ENCODE measurements at regions not wholly inside any gene's neighbourhood (a gene's known extent, or its start where the extent isn't known, plus 50 kb on each side); places are given as distances from the start of the nearest gene placed in this dataset.
"Not testable (repeated sequence)": the region's sequence is repeated elsewhere in the genome, so short reads cannot be mapped to it uniquely, and the experiment has no call there.

DNA sequence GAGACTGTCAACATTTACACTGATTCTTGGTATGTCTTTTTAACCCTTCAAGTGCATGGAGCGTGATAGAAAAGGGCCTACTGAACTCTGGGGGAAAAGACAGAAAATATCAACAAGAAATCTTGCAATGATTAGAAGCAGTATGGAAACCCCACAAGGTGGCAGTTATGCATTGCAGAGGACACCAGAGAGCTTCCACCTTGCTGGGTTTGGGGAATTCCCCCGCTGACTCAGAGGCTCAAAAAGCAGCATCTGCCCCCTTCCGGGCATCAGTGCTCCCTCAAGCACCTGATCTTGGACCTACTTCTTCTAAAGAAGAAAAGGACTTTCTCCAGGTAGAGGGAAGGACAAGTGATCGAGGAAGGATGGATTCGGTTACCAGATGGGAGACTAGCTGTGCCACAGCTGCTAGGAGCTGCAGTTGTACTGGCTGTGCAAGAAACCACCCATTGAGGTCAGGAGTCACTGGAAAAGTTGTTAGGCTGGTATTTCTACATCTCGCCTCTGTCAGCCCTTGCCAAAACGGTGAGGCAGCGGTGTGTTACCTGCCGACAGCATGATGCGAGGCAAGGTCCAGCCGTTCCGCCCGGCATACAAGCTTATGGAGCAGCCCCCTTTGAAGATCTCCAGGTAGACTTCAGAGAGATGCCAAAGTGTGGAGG, 102.8 kb upstream of the OSBPL11 start:
- DNase-seq: not testable (repeated sequence)

DNA sequence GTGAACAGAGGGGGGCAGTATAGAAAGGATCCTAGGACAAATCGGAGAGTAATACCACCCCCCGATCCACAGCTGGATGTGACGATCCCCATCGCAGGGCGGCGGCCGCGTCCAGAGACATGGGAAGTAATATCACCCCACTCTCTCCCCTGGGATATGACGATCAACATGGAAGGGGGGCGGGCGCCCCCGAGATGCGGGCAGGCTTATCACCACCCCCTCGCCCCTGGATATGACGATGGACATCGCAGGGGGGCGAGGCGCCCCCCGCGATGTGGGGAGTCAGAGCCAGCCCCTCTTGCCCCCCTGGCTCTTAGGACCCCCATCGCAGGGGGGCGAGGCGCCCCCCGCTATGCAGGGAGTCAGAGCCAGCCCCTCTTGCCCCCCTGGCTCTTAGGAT, 120.4 kb upstream of the OSBPL11 start:
- no peak for DNase-seq

- DNase-seq: not testable (repeated sequence)
These were observed 136.9 kb upstream of the OSBPL11 start for GRCh38 chr3:125732151-125732550.

DNA sequence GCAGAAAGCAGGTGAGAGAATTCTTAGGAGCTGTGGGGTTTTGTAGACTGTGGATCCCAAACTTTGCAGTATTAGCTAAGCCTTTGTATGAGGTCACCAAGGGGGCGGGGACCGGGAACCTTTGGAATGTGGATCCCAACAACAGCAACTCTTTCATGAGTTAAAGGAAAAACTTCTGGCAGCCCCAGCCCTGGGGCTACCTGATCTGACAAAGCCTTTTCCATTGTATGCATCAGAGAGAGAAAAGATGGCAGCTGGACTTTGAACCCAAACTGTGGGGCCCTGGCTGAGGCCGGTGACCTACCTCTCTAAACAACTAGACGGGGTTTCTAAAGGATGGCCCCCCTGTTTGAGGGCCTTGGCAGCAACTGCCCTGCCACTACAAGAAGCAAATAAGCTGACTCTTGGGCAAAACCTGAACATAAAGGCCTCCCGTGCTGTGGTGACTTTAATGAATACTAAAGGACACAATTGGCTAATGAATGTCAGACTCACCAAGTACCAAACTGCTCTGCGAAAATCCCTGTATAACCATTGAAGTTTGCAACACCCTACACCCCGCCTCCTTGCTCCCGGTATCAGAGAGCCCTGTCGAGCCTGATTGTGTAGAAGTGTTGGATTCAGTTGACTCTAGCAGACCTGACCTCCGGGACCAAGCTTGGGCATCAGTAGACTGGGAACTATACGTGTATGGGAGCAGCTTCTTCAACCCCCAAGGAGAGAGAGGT, 146.9 kb upstream of the OSBPL11 start:
- not testable (repeated sequence) for DNase-seq

- DNase-seq: not testable (repeated sequence)
These were observed 147.5 kb upstream of the OSBPL11 start for GRCh38 chr3:125742845-125743244.

DNA sequence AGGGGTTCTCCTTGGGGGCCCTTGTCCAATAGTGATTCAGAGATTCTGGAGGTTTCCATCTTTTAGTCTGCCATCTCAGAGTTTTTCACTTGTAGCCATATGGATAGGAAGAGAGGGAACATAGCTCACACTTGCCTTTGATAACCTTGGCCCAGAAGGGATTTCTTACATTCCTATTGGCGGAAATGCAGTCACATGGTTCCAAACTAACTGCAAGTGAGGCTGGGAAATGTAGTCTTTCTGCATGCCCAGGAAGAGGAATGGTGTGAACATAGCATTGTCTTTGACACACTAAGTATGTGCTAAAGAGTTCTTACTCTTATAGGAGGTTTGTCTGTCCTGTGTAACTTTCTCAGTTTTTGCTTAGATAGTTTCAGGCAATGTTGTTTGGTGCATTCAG, 161.8 kb upstream of the OSBPL11 start:
- not testable (repeated sequence) for DNase-seq

DNA sequence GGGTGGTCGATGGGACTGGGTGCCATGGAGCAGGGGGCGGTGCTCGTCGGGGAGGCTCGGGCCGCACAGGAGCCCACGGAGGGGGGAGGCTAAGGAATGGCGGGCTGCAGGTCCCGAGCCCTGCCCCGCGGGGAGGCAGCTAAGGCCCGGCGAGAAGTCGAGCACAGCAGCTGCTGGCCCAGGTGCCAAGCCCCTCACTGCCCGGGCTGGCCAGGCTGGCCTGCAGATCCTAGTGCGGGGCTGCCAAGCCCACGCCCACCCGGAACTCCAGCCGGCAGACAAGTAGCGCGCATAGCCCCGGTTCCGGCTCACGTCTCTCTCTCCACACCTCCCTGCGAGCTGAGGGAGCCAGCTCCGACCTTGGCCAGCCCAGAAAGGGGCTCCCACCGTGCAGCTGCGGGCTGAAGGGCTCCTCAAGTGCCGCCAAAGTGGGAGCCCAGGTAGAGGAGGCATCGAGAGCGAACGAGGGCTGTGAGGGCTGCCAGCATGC, 163.4 kb upstream of the OSBPL11 start:
- DNase-seq: not testable (repeated sequence)

DNA sequence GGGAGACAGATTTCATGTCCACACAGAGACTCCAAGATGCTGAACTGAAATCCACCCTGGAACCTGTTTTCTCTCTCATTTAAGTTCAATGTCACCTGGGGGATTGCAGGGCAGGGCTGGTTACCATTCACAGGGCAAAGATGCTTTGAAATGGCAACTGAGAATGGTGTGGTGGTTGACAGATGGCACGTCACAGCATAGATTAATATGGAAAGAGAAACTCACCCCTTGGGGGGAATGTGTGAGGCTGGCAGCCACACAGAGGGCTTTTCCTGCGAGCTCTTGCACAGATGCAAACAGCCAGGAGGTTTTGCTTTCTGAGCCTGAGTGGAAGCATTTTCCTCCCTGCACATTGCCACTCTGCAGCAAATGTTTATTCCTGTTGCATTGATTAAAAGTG, 167.3 kb upstream of the OSBPL11 start:
- not testable (repeated sequence) for DNase-seq

DNA sequence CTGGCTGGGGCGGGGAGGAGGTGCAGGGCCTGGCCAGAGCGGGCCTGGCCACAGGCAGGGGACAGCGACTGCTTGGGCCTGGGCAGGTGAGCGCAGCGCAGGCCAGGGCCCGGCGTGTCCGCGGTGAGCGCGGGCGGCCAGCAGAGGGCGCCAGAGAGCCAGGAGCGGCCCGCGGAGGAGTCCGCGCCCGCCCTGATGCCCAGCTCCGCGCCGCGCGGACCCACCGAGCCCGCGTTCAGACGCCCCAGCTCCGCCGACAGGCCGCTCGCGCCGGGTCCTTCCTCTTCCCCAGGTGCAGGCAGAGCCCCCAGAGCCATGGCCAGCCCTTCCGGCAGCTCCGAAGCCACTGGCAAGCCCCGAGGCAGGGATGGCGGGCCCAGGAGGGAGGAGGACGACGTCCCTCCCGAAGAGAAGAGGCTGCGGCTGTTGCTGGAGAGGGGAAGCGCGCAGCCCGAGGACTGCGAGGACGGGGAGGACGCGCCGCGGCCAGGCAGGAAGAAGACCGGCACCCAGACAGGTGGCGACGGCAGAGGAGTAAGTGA, 171.1 kb upstream of the OSBPL11 start:
- DNase-seq: not testable (repeated sequence)

GRCh38 chr3:125766931-125767330, 171.6 kb upstream of the OSBPL11 start:
- not testable (repeated sequence) for DNase-seq

DNA sequence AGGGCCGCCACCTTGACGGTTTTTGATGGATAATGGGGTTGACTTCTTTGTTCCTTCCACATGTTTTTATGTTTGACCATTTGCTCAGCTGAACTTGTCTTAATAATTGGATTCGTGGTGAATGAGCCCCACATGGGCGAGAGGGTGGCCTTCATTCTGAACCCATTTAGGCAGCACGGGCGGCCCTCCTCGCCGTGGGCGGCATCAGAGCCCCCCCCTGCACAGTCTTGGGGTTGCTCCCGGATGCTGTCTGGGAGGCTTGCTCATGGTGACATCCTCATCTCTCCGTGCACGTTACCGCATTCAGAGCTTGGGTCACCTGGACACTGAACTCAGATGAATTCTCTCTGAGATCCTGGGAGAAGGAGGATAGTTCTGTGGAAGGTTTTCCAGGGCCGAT, 172.3 kb upstream of the OSBPL11 start:
- no peak for DNase-seq

- not testable (repeated sequence) for DNase-seq
These were observed 173.5 kb upstream of the OSBPL11 start for GRCh38 chr3:125768821-125769220.

GRCh38 chr3:125771506-125771905, 176.2 kb upstream of the OSBPL11 start:
- DNase-seq: not testable (repeated sequence)

DNA sequence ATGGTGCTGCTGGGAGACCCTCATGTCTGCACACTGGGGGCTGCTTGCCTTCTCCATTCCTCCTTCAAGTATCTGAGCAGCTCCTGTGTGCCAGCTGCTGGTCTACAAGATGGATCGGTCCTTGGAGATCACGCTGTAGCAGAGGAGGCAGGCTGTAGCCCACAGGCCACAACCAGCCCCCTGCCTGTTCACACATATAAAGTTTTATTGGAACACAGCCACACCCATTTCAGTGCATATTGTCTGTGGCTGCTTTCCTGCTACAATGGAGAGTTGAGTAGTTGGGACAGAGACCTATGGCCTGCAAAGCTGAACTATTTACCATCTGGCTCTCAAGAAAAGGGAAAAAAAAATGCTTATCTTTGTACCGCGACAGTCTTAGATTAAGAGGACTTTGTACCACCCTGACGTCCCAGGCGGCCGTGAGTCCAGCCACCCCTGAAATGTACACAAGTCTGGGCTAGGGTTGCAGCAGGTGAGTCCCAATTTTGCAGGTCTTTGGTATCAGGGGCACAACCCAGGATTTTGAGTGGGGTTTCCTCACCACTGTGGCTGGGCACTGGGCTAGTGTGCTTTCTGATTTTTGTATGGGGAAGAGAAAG, 179.2 kb upstream of the OSBPL11 start:
- not testable (repeated sequence) for DNase-seq

GRCh38 chr3:125775106-125775505, 179.8 kb upstream of the OSBPL11 start:
- not testable (repeated sequence) for DNase-seq

- DNase-seq: not testable (repeated sequence)
These were observed 180.5 kb upstream of the OSBPL11 start for GRCh38 chr3:125775606-125776294.

GRCh38 chr3:125779276-125779675, 184.0 kb upstream of the OSBPL11 start:
- DNase-seq: not testable (repeated sequence)

GRCh38 chr3:125779918-125780317, 184.6 kb upstream of the OSBPL11 start:
- DNase-seq: not testable (repeated sequence)

GRCh38 chr3:125781678-125782077, 186.4 kb upstream of the OSBPL11 start:
- not testable (repeated sequence) for DNase-seq

DNA sequence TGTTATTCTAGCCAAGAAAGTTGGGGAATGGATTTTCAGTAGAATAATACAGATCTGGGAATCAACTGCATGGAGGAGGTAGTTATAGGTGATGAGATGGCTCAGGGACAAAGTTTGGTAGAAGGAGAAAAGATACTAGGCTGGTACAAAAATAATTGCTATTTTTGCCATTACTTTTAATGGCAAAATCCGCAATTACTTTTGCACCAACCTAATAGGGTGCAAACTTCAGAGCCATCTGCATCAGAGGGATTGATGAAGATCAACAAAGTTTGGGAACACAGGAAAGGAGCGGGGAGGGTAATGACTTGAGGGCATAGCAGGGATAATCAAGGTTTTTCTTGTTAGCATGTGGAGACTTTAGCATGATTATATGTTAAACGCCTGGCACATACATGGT, 178.7 kb upstream of the ROPN1B start:
- not testable (repeated sequence) for DNase-seq

GRCh38 chr3:125791021-125791420, 178.0 kb upstream of the ROPN1B start:
- DNase-seq: not testable (repeated sequence)

- DNase-seq: not testable (repeated sequence)
These were observed 159.0 kb upstream of the ROPN1B start for GRCh38 chr3:125810010-125810409.

DNA sequence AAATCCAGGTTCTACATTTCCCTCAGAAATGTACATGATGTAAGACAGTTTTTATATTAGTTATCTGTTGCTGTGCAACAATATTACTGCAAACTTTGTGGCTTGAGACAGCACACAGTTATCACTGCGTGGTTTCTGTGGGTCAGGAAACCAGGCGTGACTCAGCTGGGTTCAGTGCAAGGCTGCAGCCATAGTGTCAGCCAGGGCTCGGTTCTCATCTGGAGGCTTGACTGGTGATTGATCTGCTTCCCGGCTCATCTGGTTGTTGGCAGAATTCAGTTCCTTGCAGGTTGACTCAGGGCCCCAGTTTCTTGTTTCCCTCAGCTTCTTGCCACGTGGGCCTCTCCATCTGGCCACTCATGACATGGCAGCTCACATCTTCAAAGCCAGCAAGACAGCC, 146.8 kb upstream of the ROPN1B start:
- DNase-seq: not testable (repeated sequence)

Data from NCI-H187 treated with DMSO at 0.1 percent for 48 hours (cell line).